Mucosa of descending colon (tissue), 3 donors: ENCODE measurements at regions not wholly inside any gene's neighbourhood (a gene's known extent, or its start where the extent isn't known, plus 50 kb on each side); places are given as distances from the start of the nearest gene placed in this dataset.

Experiments
- ATAC-seq: fragments of 200-7000 bp; cut with Tn5 transposase; one replicate; pipeline ENCODE4 v1.9.1; 2020; ENCODE audit warnings: mild to moderate bottlenecking, moderate library complexity
- DNase-seq, 3 donors: peaks; one replicate each; pipeline ENCODE4 v3.0.0-alpha.2; 2020
- H3K36me3 ChIP-seq: fragments of 200-600 bp; one replicate; pipeline ENCODE4 v1.8.0; 2021; ENCODE audit warnings: low read depth, mild to moderate bottlenecking
- H3K4me1 ChIP-seq: fragments of 200-600 bp; one replicate; pipeline ENCODE4 v1.8.0; 2021; ENCODE audit warnings: low read depth, mild to moderate bottlenecking
- H3K4me3 ChIP-seq: fragments of 200-600 bp; one replicate; pipeline ENCODE4 v1.8.0; 2021; ENCODE audit warnings: mild to moderate bottlenecking
- H3K9me3 ChIP-seq: fragments of 200-600 bp; one replicate; pipeline ENCODE4 v1.8.0; 2021; ENCODE audit warnings: mild to moderate bottlenecking
- intact Hi-C, 2 donors: fragments of 100-400 bp; cut with DNase I in 1 of 2; cut with micrococcal nuclease in 1 of 2; formaldehyde crosslinking; loops; one replicate each; pipeline versions ENCODE4 v1.11.0 to v1.11.1; 2022; cut with DNase I, micrococcal nuclease
- TF ChIP-seq, protein P1 (sequence below): fragments of 200-600 bp; IDR thresholded peaks from one replicate; pipeline ENCODE4 v1.8.0; 2022; ENCODE audit warnings: antibody characterized with exemption, mild to moderate bottlenecking
- donor health status: DM: no; HTN: no; CAD: no; lungs with moderate emphysema.
- donor health status: DM: no; HTN: no; CAD: no.
- donor health status: DM: no; HTN: yes; CAD: no.

DNA sequence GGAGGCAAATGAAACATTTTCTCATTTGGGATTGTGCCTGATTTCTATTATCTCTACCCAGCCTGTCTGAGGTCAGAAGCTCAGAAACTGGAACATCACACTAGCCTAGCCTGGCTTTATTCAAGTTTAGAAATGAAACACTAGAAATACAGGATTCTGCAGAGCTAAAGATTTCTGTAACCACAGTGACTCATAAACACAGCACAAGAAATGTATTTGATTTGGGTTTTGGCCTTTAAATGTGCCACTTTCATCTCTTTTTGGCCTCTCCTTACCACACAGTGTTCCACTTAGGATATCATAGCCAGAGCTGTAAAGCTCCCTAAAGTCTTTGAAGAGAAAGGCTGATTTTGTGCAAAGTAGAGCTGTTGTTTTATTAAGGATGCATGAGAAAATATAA lies 307.5 kb downstream of the EMP1 start:
- Histone ChIP-seq H3K4me3 (no peak overlapping the region), H3K9me3 (no peaks in the 10 kb centered on the region), H3K36me3 (no peaks in the 10 kb centered on the region), H3K4me1 (no peaks in the 10 kb centered on the region)
- DNase-seq, result no peak
- no peak for ATAC-seq
- TF ChIP-seq, protein P1, sequence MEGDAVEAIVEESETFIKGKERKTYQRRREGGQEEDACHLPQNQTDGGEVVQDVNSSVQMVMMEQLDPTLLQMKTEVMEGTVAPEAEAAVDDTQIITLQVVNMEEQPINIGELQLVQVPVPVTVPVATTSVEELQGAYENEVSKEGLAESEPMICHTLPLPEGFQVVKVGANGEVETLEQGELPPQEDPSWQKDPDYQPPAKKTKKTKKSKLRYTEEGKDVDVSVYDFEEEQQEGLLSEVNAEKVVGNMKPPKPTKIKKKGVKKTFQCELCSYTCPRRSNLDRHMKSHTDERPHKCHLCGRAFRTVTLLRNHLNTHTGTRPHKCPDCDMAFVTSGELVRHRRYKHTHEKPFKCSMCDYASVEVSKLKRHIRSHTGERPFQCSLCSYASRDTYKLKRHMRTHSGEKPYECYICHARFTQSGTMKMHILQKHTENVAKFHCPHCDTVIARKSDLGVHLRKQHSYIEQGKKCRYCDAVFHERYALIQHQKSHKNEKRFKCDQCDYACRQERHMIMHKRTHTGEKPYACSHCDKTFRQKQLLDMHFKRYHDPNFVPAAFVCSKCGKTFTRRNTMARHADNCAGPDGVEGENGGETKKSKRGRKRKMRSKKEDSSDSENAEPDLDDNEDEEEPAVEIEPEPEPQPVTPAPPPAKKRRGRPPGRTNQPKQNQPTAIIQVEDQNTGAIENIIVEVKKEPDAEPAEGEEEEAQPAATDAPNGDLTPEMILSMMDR, result no peak
- intact Hi-C loops, result no loop called here

DNA sequence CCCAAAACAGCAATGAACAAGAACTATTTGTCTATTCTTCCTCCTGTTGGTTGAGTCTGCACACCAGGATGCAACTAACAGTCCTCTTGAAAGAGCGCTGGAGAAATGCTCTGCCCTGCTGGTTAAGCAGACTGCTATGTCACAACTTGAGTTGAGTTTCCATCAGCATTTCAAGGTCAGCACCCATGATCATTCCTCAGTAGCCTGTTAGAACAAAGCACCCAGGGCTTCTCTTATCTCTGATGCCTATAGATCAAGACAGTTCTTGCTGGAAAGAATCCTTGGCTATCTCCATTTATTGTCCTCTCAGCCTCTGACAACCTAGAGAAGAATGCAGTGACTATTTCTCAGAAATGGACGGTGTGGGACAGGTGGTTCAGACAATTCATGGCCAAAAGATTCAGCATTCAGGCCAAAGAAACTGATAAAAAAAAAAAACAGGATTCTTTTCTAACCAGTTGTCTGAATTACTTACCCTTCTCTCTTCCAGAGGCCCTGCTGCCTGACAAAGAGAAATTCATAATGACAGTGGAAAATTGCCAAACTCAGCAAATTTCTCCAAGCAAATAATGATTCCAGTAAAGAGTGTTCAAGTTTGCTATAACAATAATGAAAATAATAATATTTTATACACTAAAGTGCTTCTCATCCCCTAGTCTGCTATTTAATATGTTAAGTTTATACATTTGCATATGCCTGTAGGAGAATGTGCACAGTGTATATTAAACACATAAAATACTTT lies 306.7 kb downstream of the EMP1 start:
- Histone ChIP-seq H3K4me3 (no peak overlapping the region), H3K4me1 (no peaks in the 10 kb centered on the region), H3K36me3 (no peaks in the 10 kb centered on the region), H3K9me3 (no peaks in the 10 kb centered on the region)
- TF ChIP-seq, protein P1, result no peak
- intact Hi-C loops, result no loop called here
- no peak for ATAC-seq
- no peak for DNase-seq

GRCh38 chr12:13499008-13499407 lies 302.5 kb downstream of the EMP1 start:
- Histone ChIP-seq H3K4me1 (no peaks in the 10 kb centered on the region), H3K36me3 (no peaks in the 10 kb centered on the region), H3K9me3 (no peaks in the 10 kb centered on the region), H3K4me3 (no peak overlapping the region)
- DNase-seq, result no peak
- ATAC-seq, result no peak
- TF ChIP-seq, protein P1, result no peak
- intact Hi-C loops, result no loop called here

DNA sequence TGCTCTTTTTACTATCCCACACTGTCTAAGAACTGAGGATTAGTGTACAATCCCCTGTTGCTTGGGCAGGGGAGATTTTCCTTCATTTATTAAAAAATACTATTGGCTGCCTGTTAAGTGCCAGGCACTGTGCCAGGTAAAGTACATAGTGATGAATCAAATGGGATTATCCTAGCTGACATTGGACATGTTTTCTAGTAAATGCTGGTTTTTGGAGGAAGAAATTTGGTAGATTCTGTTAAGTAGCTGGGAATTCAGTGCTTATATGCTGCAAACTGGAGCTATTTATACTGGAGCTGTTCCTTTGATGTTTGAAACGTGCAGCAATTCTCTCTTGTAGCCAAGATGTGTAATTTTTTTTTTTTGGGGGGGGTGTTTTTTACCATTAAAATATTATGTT lies 299.6 kb downstream of the EMP1 start:
- TF ChIP-seq, protein P1, result no peak
- DNase-seq (no peak), ATAC-seq (no peak)
- H3K36me3 ChIP-seq, result no peaks in the 10 kb centered on the region
- H3K9me3 ChIP-seq, result no peaks in the 10 kb centered on the region
- no peaks in the 10 kb centered on the region for H3K4me1 ChIP-seq
- H3K4me3 ChIP-seq, result no peak overlapping the region
- intact Hi-C loops, result no loop called here

DNA sequence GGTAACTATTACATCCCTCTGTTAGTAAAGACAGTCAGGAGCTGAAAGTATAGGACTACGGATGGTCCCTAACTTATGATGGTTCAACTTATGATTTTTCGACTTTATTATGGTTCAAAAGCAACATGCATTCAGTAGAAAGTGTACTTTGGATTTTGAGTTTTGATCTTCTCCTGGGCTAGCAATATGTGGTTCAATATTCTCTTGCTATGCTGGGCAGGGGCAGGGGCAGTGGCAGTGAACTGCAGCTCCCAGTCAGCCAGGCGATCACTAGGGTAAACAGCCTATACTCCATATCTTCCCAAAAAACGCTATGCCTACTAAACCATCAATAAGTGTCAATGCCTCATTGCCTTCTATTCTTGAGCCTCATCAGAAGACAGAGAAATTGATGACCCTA lies 292.7 kb downstream of the EMP1 start:
- Histone ChIP-seq H3K4me3 (no peak overlapping the region), H3K36me3 (no peaks in the 10 kb centered on the region), H3K4me1 (no peaks in the 10 kb centered on the region), H3K9me3 (no peaks in the 10 kb centered on the region)
- no peak for ATAC-seq
- TF ChIP-seq, protein P1, result no peak
- intact Hi-C loops, result no loop called here
- no peak for DNase-seq

DNA sequence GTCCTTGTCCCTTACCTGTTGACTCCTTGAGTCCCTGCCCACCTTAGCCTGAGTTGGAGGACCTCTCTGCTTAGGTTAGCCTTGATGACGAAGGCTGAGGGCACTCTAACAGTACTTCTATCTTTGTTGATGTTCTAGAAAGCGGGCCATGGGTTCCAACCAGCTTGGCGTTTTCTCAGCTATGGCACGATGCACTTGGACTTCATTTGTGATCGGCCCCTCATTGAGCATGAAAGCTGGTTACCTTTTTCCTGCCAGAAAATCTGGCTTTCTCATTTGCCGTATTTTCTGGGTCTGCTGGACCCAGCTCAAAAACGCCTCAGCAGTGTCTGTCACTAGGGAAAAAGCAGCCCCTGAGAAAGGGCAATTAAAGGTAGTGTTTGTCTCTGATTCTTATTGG lies 290.8 kb downstream of the EMP1 start:
- Histone ChIP-seq H3K36me3 (no peaks in the 10 kb centered on the region), H3K4me3 (no peak overlapping the region), H3K9me3 (no peaks in the 10 kb centered on the region), H3K4me1 (no peaks in the 10 kb centered on the region)
- TF ChIP-seq, protein P1, result no peak
- ATAC-seq (no peak), DNase-seq (no peak)
- intact Hi-C loops, result no loop called here
